Naive thymus-derived CD4-positive, alpha-beta T cell (primary cell): ENCODE measurements at regions not wholly inside any gene's neighbourhood (a gene's known extent, or its start where the extent isn't known, plus 50 kb on each side); places are given as distances from the start of the nearest gene placed in this dataset.

ENCODE experiments used
- ATAC-seq: fragments of 150-1000 bp; cut with Tn5 transposase; 2 replicates; pipeline ENCODE4 v1.10.0; 2021; ENCODE audit warnings: mild to moderate bottlenecking, moderate library complexity
- CTCF ChIA-PET: fragments of 350-600 bp; sonication (Branson Sonifier 250); formaldehyde crosslinking; loops from one replicate; lab custom pipeline; 2021; ENCODE audit warnings: antibody characterized with exemption; lab: Charles Lee
- POLR2A ChIA-PET: fragments of 350-600 bp; sonication (Branson Sonifier 250); formaldehyde crosslinking; loops from one replicate; lab custom pipeline; 2021; ENCODE audit warnings: antibody characterized with exemption, inconsistent platforms; lab: Charles Lee
- DNase-seq, 9 donors: peaks; one replicate each; pipeline versions ENCODE4 v3.0.0 to v3.0.0-alpha.2; 2020 to 2022; ENCODE audit warnings: mixed read lengths in 1 of 9
- H3K27ac ChIP-seq: one replicate; pipeline ENCODE4 v1.7.0; 2013; ENCODE audit warnings: mild to moderate bottlenecking, low read depth, low read length, moderate library complexity
- H3K27me3 ChIP-seq, 2 donors: one replicate each; pipeline ENCODE4 v1.7.0; 2013; ENCODE audit warnings: low read length in 2 of 2, mild to moderate bottlenecking in 2 of 2, moderate library complexity in 2 of 2; ENCODE audit not compliant: control insufficient read depth in 2 of 2, insufficient read depth in 2 of 2
- H3K36me3 ChIP-seq, 3 experiments: 1 replicate in 2 of 3; 2 replicates in 1 of 3; pipeline ENCODE4 v1.7.0; 2013; ENCODE audit warnings: low read length in 3 of 3, mild to moderate bottlenecking in 3 of 3, moderate library complexity in 1 of 3; ENCODE audit not compliant: insufficient read depth in 3 of 3, control insufficient read depth in 2 of 3
- H3K4me1 ChIP-seq, 2 donors: one replicate each; pipeline ENCODE4 v1.7.0; 2013; ENCODE audit warnings: low read length in 2 of 2, mild to moderate bottlenecking in 2 of 2, moderate library complexity in 1 of 2; ENCODE audit not compliant: control insufficient read depth in 2 of 2, insufficient read depth in 2 of 2
- H3K4me3 ChIP-seq: 2 replicates; pipeline ENCODE4 v1.7.0; 2013; ENCODE audit warnings: mild to moderate bottlenecking, low read length
- H3K9me3 ChIP-seq, 3 experiments: 1 replicate in 2 of 3; 2 replicates in 1 of 3; pipeline ENCODE4 v1.7.0; 2013; ENCODE audit warnings: low read length in 3 of 3; ENCODE audit not compliant: control insufficient read depth in 2 of 3
- H3K27ac Mint-ChIP-seq, 9 donors: one replicate each; pipeline ENCODE4 v1.8.0; 2020 to 2022; ENCODE audit warnings: mixed read lengths in 9 of 9, mild to moderate bottlenecking in 8 of 9, moderate library complexity in 5 of 9, inconsistent platforms in 2 of 9
- H3K27me3 Mint-ChIP-seq, 5 donors: one replicate each; pipeline ENCODE4 v1.8.0; 2021 to 2022; ENCODE audit warnings: mixed read lengths in 5 of 5, mild to moderate bottlenecking in 1 of 5
- H3K36me3 Mint-ChIP-seq, 5 donors: one replicate each; pipeline ENCODE4 v1.8.0; 2020 to 2022; ENCODE audit warnings: mixed read lengths in 5 of 5, mild to moderate bottlenecking in 3 of 5, inconsistent platforms in 1 of 5
- H3K4me1 Mint-ChIP-seq, 7 donors: one replicate each; pipeline ENCODE4 v1.8.0; 2020 to 2022; ENCODE audit warnings: mixed read lengths in 7 of 7, mild to moderate bottlenecking in 3 of 7, inconsistent platforms in 1 of 7
- H3K4me3 Mint-ChIP-seq, 10 donors: one replicate each; pipeline ENCODE4 v1.8.0; 2020 to 2022; ENCODE audit warnings: mild to moderate bottlenecking in 10 of 10, mixed read lengths in 10 of 10, moderate library complexity in 6 of 10, inconsistent platforms in 2 of 10
- H3K9me3 Mint-ChIP-seq, 11 donors: one replicate each; pipeline ENCODE4 v1.8.0; 2020 to 2022; ENCODE audit warnings: mixed read lengths in 11 of 11, mild to moderate bottlenecking in 4 of 11, inconsistent platforms in 1 of 11, moderate library complexity in 1 of 11
- intact Hi-C, 2 donors: fragments of 100-400 bp; cut with micrococcal nuclease; formaldehyde crosslinking; loops; one replicate each; pipeline ENCODE4 v1.15.1; 2023

- no peaks in the 10 kb centered on the region for H3K9me3 ChIP-seq
- Mint-ChIP-seq H3K36me3 (no peaks in the 10 kb centered on the region), H3K27ac (no peak overlapping the region), H3K4me3 (no peak overlapping the region), H3K4me1 (no peaks in the 10 kb centered on the region), H3K27me3 (peaks cover 8 to 11% (median 10%) of the 10 kb centered on the region in 5 donors), H3K9me3 (no peaks in the 10 kb centered on the region)
- no peaks in the 10 kb centered on the region for H3K36me3 ChIP-seq
- H3K27ac ChIP-seq = no peak overlapping the region
- DNase-seq (no peak), ATAC-seq (no peak)
- no peaks in the 10 kb centered on the region for H3K27me3 ChIP-seq
- no peaks in the 10 kb centered on the region for H3K4me1 ChIP-seq
- intact Hi-C loops = loop anchor here in 1 of 2 donors (10.0 kb wide), 1 partner anchor 1439 kb away; no protein-coding TSS in a partner anchor
- ChIA-PET POLR2A (no interaction called here), CTCF (no interaction called here)
- H3K4me3 ChIP-seq = no peak overlapping the region
Measured at GRCh38 chr2:102975996-102976975, 214.5 kb downstream of the TMEM182 start.

GRCh38 chr2:102977426-102978090 is 215.7 kb downstream of the TMEM182 start:
- POLR2A ChIA-PET = no interaction called here
- Histone ChIP-seq H3K4me3 (no peak overlapping the region), H3K9me3 (no peaks in the 10 kb centered on the region), H3K4me1 (no peaks in the 10 kb centered on the region), H3K27me3 (no peaks in the 10 kb centered on the region), H3K36me3 (no peaks in the 10 kb centered on the region), H3K27ac (no peak overlapping the region)
- Mint-ChIP-seq H3K27me3 (peaks cover 8 to 11% (median 10%) of the 10 kb centered on the region in 5 donors), H3K4me3 (no peak overlapping the region), H3K9me3 (peaks cover 0 to 1% (median 0%) of the 10 kb centered on the region in 11 donors), H3K36me3 (no peaks in the 10 kb centered on the region), H3K4me1 (no peaks in the 10 kb centered on the region), H3K27ac (no peak overlapping the region)
- DNase-seq (no peak), ATAC-seq (no peak)
- CTCF ChIA-PET = no interaction called here
- intact Hi-C loops = loop anchor here in 1 of 2 donors (10.0 kb wide), 1 partner anchor 1437 kb away; no protein-coding TSS in a partner anchor

DNA sequence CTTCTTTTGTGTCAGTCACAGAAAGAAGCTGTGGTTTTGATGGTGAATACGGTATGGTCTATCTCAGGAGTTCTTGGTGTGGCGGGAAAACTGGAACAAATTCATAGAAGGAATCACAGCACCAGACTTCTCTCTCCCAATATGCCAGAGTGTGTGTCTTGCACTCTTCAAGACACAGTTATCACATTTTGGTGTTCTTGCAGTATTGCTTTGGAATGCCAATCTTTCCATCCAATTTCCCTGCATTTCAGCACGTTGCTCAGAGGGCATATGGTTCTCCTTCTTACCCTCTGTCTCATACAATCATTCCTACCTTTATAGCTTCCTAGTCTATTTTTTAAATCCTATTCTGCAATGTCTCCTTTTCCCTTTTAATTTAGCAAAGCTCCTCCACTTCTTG is 216.3 kb downstream of the TMEM182 start:
- peaks cover 0 to 1% (median 0%) of the 10 kb centered on the region in 11 donors for H3K9me3 Mint-ChIP-seq
- intact Hi-C loops = loop anchor here in 1 of 2 donors (10.0 kb wide), 1 partner anchor 1437 kb away; no protein-coding TSS in a partner anchor
- Histone ChIP-seq H3K9me3 (no peaks in the 10 kb centered on the region), H3K27me3 (no peaks in the 10 kb centered on the region), H3K4me1 (no peaks in the 10 kb centered on the region), H3K4me3 (no peak overlapping the region), H3K27ac (no peak overlapping the region), H3K36me3 (no peaks in the 10 kb centered on the region)
- no peaks in the 10 kb centered on the region for H3K36me3 Mint-ChIP-seq
- ATAC-seq (no peak), DNase-seq (no peak)
- no peak overlapping the region for H3K27ac Mint-ChIP-seq
- peaks cover 8 to 11% (median 10%) of the 10 kb centered on the region in 5 donors for H3K27me3 Mint-ChIP-seq
- no peak overlapping the region for H3K4me3 Mint-ChIP-seq
- POLR2A ChIA-PET = no interaction called here
- CTCF ChIA-PET = no interaction called here
- no peaks in the 10 kb centered on the region for H3K4me1 Mint-ChIP-seq

DNA sequence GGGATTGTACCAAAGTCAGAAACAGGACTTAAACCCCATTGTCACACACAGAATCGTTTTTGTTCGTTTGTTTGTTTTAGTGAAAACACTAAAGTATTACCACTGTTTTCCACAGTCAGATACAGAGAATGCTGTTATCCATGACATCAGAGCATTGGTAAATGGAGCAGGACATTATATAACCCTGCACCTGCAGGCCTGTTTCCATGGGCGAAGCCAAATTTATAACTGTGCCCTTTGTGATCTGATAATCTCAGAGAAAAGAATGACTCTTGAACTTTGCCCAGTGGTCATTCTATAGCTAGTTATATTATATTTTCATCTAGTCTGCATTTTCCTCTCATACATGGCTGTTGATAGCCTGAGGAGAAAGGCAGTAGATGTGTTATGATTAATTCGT is 217.6 kb downstream of the TMEM182 start:
- Mint-ChIP-seq H3K4me1 (no peaks in the 10 kb centered on the region), H3K4me3 (no peak overlapping the region), H3K9me3 (peaks cover 0 to 4% (median 0%) of the 10 kb centered on the region in 11 donors), H3K36me3 (no peaks in the 10 kb centered on the region), H3K27me3 (peaks cover 8 to 15% (median 11%) of the 10 kb centered on the region in 5 donors), H3K27ac (no peak overlapping the region)
- ChIA-PET CTCF (no interaction called here), POLR2A (no interaction called here)
- no peaks in the 10 kb centered on the region for H3K27me3 ChIP-seq
- ATAC-seq (no peak), DNase-seq (no peak)
- H3K9me3 ChIP-seq = no peaks in the 10 kb centered on the region
- no peak overlapping the region for H3K27ac ChIP-seq
- no peaks in the 10 kb centered on the region for H3K36me3 ChIP-seq
- H3K4me1 ChIP-seq = no peaks in the 10 kb centered on the region
- H3K4me3 ChIP-seq = no peak overlapping the region
- intact Hi-C loops = loop anchor here in 1 of 2 donors (10.0 kb wide), 1 partner anchor 1435 kb away; no protein-coding TSS in a partner anchor

DNA sequence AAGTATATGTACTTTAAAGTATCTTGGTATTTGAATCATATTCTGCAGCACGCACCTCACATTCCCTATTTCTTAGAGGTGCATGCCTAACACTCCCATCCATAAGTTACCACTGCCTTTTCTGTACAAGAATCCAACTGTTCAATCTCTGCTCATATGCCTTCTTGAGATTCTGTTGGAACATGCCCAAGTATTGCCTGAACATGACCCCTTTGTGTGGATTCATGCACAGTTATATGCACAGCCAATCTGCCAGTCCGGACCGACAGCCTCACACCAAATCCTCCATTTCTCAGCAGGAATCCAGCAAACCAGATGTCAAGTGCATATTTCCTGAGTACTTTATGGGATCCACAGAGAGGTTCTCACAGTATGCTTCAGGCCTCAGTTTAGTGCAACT is 222.0 kb downstream of the TMEM182 start:
- ATAC-seq (no peak), DNase-seq (no peak)
- Histone ChIP-seq H3K4me3 (no peak overlapping the region), H3K27ac (no peak overlapping the region), H3K27me3 (no peaks in the 10 kb centered on the region), H3K4me1 (no peaks in the 10 kb centered on the region), H3K9me3 (no peaks in the 10 kb centered on the region), H3K36me3 (no peaks in the 10 kb centered on the region)
- Mint-ChIP-seq H3K4me1 (no peaks in the 10 kb centered on the region), H3K27ac (no peak overlapping the region), H3K36me3 (no peaks in the 10 kb centered on the region), H3K27me3 (peaks cover 0 to 17% (median 9%) of the 10 kb centered on the region in 5 donors), H3K9me3 (peaks cover 0 to 4% (median 0%) of the 10 kb centered on the region in 11 donors), H3K4me3 (no peak overlapping the region)
- ChIA-PET POLR2A (no interaction called here), CTCF (no interaction called here)
- intact Hi-C loops = no loop called here

DNA sequence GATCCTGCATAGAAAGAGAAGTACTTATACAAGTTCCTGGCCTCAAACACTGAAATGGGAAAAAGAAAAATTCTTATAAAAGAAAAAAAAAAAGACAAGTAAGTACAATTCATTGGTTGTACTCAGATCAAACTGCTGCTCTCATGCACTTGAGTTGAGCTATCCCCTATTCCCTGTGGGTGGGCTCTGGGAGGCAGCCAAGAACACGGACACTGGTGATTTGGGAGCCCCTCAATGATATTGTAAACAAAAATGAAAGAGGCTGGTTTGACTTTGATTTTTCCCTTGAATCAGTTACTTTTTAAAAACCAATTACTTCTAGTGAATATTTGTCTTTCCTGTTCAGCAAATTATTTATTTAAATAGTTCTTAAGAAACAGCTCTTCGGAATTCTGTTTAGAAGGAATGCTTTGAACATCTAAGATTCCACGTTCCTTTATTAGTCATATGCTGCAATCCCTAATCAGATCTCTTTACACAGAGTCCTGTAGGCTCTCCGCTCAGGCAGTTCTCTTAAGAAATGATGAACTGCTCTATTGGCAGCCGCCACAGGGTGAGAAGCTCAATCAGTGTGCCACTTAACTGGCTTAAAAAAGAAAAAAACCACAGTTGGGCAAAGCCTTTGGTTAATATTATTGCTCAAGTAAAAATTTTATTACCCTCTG is 225.1 kb downstream of the TMEM182 start:
- POLR2A ChIA-PET = no interaction called here

More for the DNA sequence above, 225.1 kb downstream of the TMEM182 start:
- Histone ChIP-seq H3K4me3 (no peak overlapping the region), H3K27me3 (no peaks in the 10 kb centered on the region), H3K4me1 (no peaks in the 10 kb centered on the region), H3K27ac (no peak overlapping the region), H3K9me3 (no peaks in the 10 kb centered on the region), H3K36me3 (no peaks in the 10 kb centered on the region)
- no peaks in the 10 kb centered on the region for H3K4me1 Mint-ChIP-seq
- ATAC-seq (no peak), DNase-seq (no peak)
- intact Hi-C loops = no loop called here
- CTCF ChIA-PET = no interaction called here
- no peak overlapping the region for H3K27ac Mint-ChIP-seq
- H3K36me3 Mint-ChIP-seq = no peaks in the 10 kb centered on the region
- peaks cover 0 to 4% (median 0%) of the 10 kb centered on the region in 11 donors for H3K9me3 Mint-ChIP-seq
- H3K4me3 Mint-ChIP-seq = no peak overlapping the region
- H3K27me3 Mint-ChIP-seq = peaks cover 0 to 17% (median 7%) of the 10 kb centered on the region in 5 donors
